GM19240 (cell line): ENCODE measurements at regions not wholly inside any gene's neighbourhood (a gene's known extent, or its start where the extent isn't known, plus 50 kb on each side); places are given as distances from the start of the nearest gene placed in this dataset.
"Not testable (repeated sequence)": the region's sequence is repeated elsewhere in the genome, so short reads cannot be mapped to it uniquely, and the experiment has no call there.

Experiments
- DNase-seq: peaks from one replicate; pipeline ENCODE4 v3.0.0; 2011; ENCODE audit warnings: low spot score; ENCODE audit not compliant: insufficient read length

- DNase-seq, result not testable (repeated sequence)
These were observed 157.2 kb upstream of the PTBP2 start for GRCh38 chr1:96564401-96564800.

- DNase-seq, result no peak
These were observed 156.0 kb upstream of the PTBP2 start for GRCh38 chr1:96565546-96565945.

GRCh38 chr1:96568639-96569038 lies 152.9 kb upstream of the PTBP2 start:
- DNase-seq, result no peak

GRCh38 chr1:96569288-96569687 lies 152.3 kb upstream of the PTBP2 start:
- DNase-seq, result no peak

GRCh38 chr1:96579636-96580035 lies 141.9 kb upstream of the PTBP2 start:
- DNase-seq, result no peak

GRCh38 chr1:96580920-96581319 lies 140.7 kb upstream of the PTBP2 start:
- no peak for DNase-seq

- no peak for DNase-seq
These were observed 139.8 kb upstream of the PTBP2 start for GRCh38 chr1:96581772-96582171.

GRCh38 chr1:96583903-96584302 lies 137.7 kb upstream of the PTBP2 start:
- no peak for DNase-seq

GRCh38 chr1:96587222-96587621 lies 134.4 kb upstream of the PTBP2 start:
- no peak for DNase-seq

GRCh38 chr1:96588416-96588995 lies 133.1 kb upstream of the PTBP2 start:
- DNase-seq, result no peak

GRCh38 chr1:96595530-96595929 lies 126.1 kb upstream of the PTBP2 start:
- DNase-seq, result not testable (repeated sequence)

GRCh38 chr1:96596226-96596922 lies 125.2 kb upstream of the PTBP2 start:
- DNase-seq, result no peak

GRCh38 chr1:96597218-96597617 lies 124.4 kb upstream of the PTBP2 start:
- no peak for DNase-seq

GRCh38 chr1:96598416-96599168 lies 123.0 kb upstream of the PTBP2 start:
- no peak for DNase-seq

GRCh38 chr1:96604620-96605019 lies 117.0 kb upstream of the PTBP2 start:
- DNase-seq, result not testable (repeated sequence)

- DNase-seq, result not testable (repeated sequence)
These were observed 104.2 kb upstream of the PTBP2 start for GRCh38 chr1:96617375-96617774.

- no peak for DNase-seq
These were observed 89.4 kb upstream of the PTBP2 start for GRCh38 chr1:96632045-96632664.

GRCh38 chr1:96633695-96634094 lies 87.9 kb upstream of the PTBP2 start:
- DNase-seq, result no peak

GRCh38 chr1:96634883-96635282 lies 86.7 kb upstream of the PTBP2 start:
- no peak for DNase-seq

- no peak for DNase-seq
These were observed 80.3 kb upstream of the PTBP2 start for GRCh38 chr1:96641282-96641681.

- no peak for DNase-seq
These were observed 78.1 kb upstream of the PTBP2 start for GRCh38 chr1:96643519-96643918.

GRCh38 chr1:96649301-96649700 lies 72.3 kb upstream of the PTBP2 start:
- no peak for DNase-seq
